ENCODE measurements at regions not wholly inside any gene's neighbourhood (a gene's known extent, or its start where the extent isn't known, plus 50 kb on each side); places are given as distances from the start of the nearest gene placed in this dataset.

DNA sequence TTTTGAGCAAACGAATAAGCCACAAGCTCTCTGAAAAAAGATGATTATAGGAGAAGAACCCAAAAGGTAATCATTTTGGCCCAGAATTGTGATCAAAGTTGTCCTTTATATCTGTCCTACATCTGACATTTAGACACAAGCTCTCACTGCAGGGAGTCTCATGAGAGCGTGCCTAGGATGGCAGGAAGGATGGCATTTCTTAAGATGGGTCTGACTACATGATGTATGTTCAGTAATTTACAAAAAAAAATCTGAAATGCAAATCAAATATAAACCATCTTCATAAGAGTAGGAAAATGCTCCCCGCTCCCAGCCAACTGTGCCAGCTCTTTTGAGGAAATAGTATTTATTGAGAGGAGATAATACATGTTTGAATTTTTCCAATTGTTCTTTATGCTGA, 81.0 kb upstream of the MBNL2 start:
- TF ChIP-seq, protein P1, sequence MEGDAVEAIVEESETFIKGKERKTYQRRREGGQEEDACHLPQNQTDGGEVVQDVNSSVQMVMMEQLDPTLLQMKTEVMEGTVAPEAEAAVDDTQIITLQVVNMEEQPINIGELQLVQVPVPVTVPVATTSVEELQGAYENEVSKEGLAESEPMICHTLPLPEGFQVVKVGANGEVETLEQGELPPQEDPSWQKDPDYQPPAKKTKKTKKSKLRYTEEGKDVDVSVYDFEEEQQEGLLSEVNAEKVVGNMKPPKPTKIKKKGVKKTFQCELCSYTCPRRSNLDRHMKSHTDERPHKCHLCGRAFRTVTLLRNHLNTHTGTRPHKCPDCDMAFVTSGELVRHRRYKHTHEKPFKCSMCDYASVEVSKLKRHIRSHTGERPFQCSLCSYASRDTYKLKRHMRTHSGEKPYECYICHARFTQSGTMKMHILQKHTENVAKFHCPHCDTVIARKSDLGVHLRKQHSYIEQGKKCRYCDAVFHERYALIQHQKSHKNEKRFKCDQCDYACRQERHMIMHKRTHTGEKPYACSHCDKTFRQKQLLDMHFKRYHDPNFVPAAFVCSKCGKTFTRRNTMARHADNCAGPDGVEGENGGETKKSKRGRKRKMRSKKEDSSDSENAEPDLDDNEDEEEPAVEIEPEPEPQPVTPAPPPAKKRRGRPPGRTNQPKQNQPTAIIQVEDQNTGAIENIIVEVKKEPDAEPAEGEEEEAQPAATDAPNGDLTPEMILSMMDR (conservative IDR thresholded peaks at IDR 0.05), result no peak
- TF ChIP-seq EZH2 (IDR thresholded peaks at IDR 0.05; ENCODE audit: low read depth), result no peak

Measured in PC-9 (cell line).